A673 (cell line): ENCODE measurements at regions not wholly inside any gene's neighbourhood (a gene's known extent, or its start where the extent isn't known, plus 50 kb on each side); places are given as distances from the start of the nearest gene placed in this dataset.

Experiments
- BruUV-seq: library from RNA; stranded (reverse); fragments of 400-500 nt; replicated peaks from 2 replicates; lab custom pipeline; 2021; lab: Mats Ljungman, UMichigan
- CTCF ChIA-PET: fragments of 300-600 bp; sonication (Branson Sonifier 250); formaldehyde crosslinking; loops from one replicate; lab custom pipeline; 2022; ENCODE audit warnings: antibody characterized with exemption; lab: Charles Lee
- POLR2A ChIA-PET: fragments of 300-600 bp; sonication (Branson Sonifier 250); formaldehyde crosslinking; loops from one replicate; lab custom pipeline; 2022; ENCODE audit warnings: antibody characterized with exemption; ENCODE audit not compliant: low non-redundant PET; lab: Charles Lee
- DNase-seq: peaks from one replicate; pipeline ENCODE4 v3.0.0-alpha.2; 2015; ENCODE audit warnings: low spot score
- H3K27ac ChIP-seq: fragments of 200-600 bp; sonication (generic); 2 replicates; pipeline ENCODE4 v1.5.1; 2016; ENCODE audit warnings: mixed run types, low read depth, mild to moderate bottlenecking, mixed read lengths, antibody characterized with exemption, low read length; ENCODE audit not compliant: poor library complexity, severe bottlenecking
- H3K27me3 ChIP-seq: fragments of 200-600 bp; sonication (generic); replicated peaks from 2 replicates; pipeline ENCODE4 v1.6.1; 2017; ENCODE audit warnings: mixed run types, low read depth, mild to moderate bottlenecking, mixed read lengths, antibody characterized with exemption, low read length; ENCODE audit not compliant: insufficient read depth, poor library complexity
- H3K36me3 ChIP-seq: fragments of 200-600 bp; sonication (generic); 2 replicates; pipeline ENCODE4 v1.6.1; 2016; ENCODE audit warnings: mixed run types, mild to moderate bottlenecking, mixed read lengths, antibody characterized with exemption, low read length; ENCODE audit not compliant: insufficient read depth, poor library complexity, severe bottlenecking
- H3K4me1 ChIP-seq: fragments of 200-600 bp; sonication (generic); 2 replicates; pipeline ENCODE4 v1.6.1; 2017; ENCODE audit warnings: mixed run types, mild to moderate bottlenecking, mixed read lengths, antibody characterized with exemption, low read length; ENCODE audit not compliant: insufficient read depth, poor library complexity, severe bottlenecking
- H3K4me3 ChIP-seq: fragments of 200-600 bp; sonication (generic); 2 replicates; pipeline ENCODE4 v1.5.1; 2016; ENCODE audit warnings: low read depth, mixed run types, mild to moderate bottlenecking, mixed read lengths, low read length; ENCODE audit not compliant: poor library complexity, severe bottlenecking
- H3K9me3 ChIP-seq: fragments of 200-600 bp; sonication (generic); 2 replicates; pipeline ENCODE4 v1.6.1; 2016; ENCODE audit warnings: mixed run types, low read depth, mild to moderate bottlenecking, mixed read lengths, antibody characterized with exemption, low read length; ENCODE audit not compliant: poor library complexity, severe bottlenecking
- CTCF ChIP-seq: fragments of 300-800, 200-600 bp; sonication (generic); conservative IDR thresholded peaks from 2 replicates; pipeline ENCODE4 v1.5.1; 2017; ENCODE audit warnings: low read depth, mild to moderate bottlenecking, antibody characterized with exemption, low read length, moderate library complexity, mixed read lengths
- EZH2 ChIP-seq: fragments of 200-600 bp; sonication (generic); IDR thresholded peaks from 2 replicates; pipeline ENCODE4 v1.6.1; 2017; ENCODE audit warnings: borderline replicate concordance, low read depth, mild to moderate bottlenecking, mixed read lengths, antibody characterized with exemption, low read length; ENCODE audit not compliant: poor library complexity, severe bottlenecking
- intact Hi-C: fragments of 100-400 bp; cut with micrococcal nuclease; formaldehyde crosslinking; loops from one replicate; pipeline ENCODE4 v1.10.0; 2022; ENCODE audit not compliant: unreplicated experiment

- H3K9me3 ChIP-seq: peaks cover 3% of the 10 kb centered on the region
- TF ChIP-seq EZH2 (no peak), CTCF (no peak)
- no peak overlapping the region for H3K4me3 ChIP-seq
- H3K27me3 ChIP-seq: no peaks in the 10 kb centered on the region
- no peak for DNase-seq
- H3K36me3 ChIP-seq: no peaks in the 10 kb centered on the region
- CTCF ChIA-PET: no interaction called here
- intact Hi-C loops: no loop called here
- BruUV-seq: no TSS peak
- H3K27ac ChIP-seq: no peak overlapping the region
- peaks cover 8% of the 10 kb centered on the region for H3K4me1 ChIP-seq
- POLR2A ChIA-PET: no interaction called here
These were observed 89.0 kb upstream of the CDH4 start for GRCh38 chr20:61163031-61163430.

- DNase-seq: no peak
- CTCF ChIA-PET: no interaction called here
- no TSS peak for BruUV-seq
- no peaks in the 10 kb centered on the region for H3K27me3 ChIP-seq
- POLR2A ChIA-PET: no interaction called here
- H3K9me3 ChIP-seq: no peaks in the 10 kb centered on the region
- H3K36me3 ChIP-seq: no peaks in the 10 kb centered on the region
- intact Hi-C loops: no loop called here
- peaks cover 4% of the 10 kb centered on the region for H3K4me1 ChIP-seq
- H3K27ac ChIP-seq: no peak overlapping the region
- TF ChIP-seq CTCF (no peak), EZH2 (no peak)
- no peak overlapping the region for H3K4me3 ChIP-seq
These were observed 85.7 kb upstream of the CDH4 start for GRCh38 chr20:61166324-61166723.

- H3K36me3 ChIP-seq: no peaks in the 10 kb centered on the region
- intact Hi-C loops: no loop called here
- POLR2A ChIA-PET: no interaction called here
- H3K27ac ChIP-seq: no peak overlapping the region
- no peak overlapping the region for H3K4me3 ChIP-seq
- TF ChIP-seq CTCF (no peak), EZH2 (no peak)
- BruUV-seq: no TSS peak
- no peaks in the 10 kb centered on the region for H3K9me3 ChIP-seq
- CTCF ChIA-PET: no interaction called here
- H3K4me1 ChIP-seq: no peaks in the 10 kb centered on the region
- H3K27me3 ChIP-seq: no peaks in the 10 kb centered on the region
- no peak for DNase-seq
These were observed 83.5 kb upstream of the CDH4 start for GRCh38 chr20:61168605-61169004.
